Fibroblast of upper back skin (primary cell): ENCODE measurements at regions not wholly inside any gene's neighbourhood (a gene's known extent, or its start where the extent isn't known, plus 50 kb on each side); places are given as distances from the start of the nearest gene placed in this dataset.

Source experiments
- DNase-seq: peaks from one replicate; pipeline ENCODE4 v3.0.0-alpha.2; 2013

DNA sequence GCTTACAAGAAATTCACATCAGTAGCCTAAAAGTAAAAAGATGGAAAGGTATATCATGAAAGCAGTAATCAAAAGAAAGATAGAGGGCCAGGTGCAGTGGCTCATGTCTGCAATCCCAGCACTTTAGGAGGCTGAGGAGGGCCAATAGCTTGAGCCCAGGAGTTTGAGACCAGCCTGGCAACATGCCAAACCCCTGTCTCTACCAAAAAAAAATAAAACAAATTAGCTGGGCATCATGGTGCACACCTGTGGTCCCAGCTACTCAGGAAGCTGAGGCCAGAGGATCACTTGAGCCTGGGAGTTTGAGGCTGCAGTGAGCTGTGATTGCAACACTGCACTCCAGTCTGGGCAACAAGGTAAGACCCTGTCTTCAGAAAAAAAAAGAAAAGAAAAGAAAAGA is 55.5 kb downstream of the GSPT2 start:
- no peak for DNase-seq

DNA sequence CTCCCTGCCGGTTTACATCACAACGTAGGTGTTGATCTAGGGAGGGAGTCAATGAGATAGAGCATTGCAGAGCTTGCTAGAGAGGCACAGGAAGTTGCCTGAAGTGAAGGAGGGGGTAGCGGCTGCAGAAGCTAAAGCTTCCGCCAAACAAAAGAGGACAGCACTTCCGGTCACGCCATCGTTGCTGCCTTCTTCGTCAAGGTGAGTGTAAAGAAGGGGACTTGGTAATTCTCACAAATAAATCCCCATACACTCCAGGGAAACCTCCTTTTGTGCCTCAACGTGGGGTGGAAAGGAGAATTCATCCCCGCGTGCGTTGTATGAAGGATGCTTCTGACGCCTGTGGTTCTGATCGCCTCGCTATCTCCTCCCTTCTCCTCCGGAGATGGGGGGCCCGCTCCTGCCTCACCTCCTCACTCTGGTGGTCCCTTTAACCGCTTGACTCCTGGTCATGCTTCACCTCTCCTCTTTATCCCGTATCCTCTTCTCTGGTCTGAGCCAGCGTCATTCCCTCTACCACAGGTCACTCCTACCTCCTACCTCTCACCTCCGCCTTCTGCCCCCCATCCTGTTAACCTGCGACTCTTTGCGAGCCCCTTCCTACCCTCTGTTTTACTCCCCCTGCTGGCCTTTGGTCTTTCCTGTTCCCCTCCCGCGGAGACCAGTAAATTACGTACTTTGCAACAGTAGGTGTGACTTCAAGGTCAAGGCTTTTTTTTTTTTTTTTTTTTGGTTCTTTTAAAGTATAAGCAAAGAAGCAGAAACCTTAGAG is 59.9 kb downstream of the GSPT2 start:
- peak; percentile 65 for DNase-seq

DNA sequence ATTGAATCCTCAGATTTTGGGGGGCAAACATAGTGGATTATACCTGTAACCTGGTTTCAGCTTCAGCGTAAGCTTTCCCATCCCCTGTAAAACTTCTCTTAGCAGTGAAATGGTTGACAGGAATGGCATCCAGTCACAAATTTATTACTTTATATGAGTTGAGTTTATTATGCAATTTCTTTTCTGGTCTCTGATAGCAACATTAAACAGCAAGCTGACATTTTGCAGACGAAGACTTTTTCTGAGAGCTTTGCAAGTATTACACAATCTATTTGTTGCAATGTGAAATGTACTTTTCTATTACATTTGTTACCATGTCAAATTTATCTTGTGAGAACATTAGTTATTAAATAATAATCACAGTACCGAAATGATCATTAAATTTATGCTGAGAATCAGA is 60.6 kb downstream of the GSPT2 start:
- no peak for DNase-seq

DNA sequence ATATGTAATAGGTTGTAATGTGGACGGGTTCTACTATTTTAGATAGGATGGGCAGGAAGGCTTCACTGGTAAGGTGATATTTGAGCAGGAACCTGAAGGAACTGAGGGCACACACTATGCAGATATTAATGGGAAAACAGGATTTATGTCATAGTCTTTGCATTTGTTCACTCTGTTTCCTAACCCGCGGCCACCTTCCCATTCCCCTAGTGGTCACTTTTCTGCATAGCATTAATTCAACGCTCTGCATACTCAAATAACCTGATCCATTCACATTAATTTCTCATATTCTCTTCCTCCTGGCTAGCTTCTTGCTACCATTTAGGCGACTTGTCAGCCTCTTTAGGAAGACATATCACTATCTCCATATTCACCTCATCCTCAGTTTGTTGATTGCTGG is 61.5 kb downstream of the GSPT2 start:
- DNase-seq: no peak

DNA sequence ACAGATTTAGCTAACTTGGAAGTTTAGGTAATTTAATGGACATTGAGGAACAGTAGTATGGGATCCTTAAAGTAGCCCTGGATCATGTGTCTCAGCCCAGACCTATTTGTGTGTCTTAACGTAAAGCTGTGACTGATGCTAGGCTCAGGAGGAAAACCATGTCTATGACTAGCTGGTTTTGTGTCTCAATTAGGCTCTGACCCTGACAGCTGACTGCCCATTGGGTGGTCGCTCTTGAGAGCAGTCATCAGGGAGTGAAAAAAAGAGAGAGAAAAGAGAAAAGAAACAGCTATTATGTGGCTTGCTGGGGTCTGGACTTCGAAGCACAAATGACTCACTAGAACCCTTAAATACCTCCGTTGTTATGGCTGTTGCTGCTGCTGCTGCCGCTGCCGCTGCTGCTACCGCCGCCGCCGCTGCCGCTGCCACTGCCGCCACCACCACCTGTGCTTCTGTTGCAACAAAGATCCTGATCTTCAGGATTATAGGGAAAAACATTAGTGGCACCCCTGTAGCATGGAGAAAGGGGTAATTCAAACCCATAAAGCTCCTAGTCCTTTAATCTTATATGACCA is 70.7 kb downstream of the GSPT2 start:
- DNase-seq: no peak

DNA sequence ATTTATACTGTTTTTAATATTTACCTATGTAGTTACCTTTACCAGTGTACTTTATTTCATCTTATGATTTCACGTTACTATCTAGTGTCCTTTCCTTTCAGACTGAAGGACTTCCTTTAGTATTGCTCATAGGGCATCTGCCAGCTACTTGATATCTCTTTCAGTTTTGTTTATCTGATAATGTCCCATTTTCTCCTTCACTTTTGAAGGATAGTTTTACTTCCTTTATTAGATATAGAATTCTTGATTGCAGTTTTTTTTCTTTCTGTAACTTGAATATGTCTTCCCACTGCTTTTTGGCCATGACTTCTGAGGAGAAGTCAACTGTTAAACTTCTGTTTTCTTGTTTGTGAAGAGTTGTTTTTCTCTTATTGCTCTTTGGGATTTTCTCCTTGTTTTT is 69.4 kb upstream of the MAGED1 start:
- DNase-seq: no peak

DNA sequence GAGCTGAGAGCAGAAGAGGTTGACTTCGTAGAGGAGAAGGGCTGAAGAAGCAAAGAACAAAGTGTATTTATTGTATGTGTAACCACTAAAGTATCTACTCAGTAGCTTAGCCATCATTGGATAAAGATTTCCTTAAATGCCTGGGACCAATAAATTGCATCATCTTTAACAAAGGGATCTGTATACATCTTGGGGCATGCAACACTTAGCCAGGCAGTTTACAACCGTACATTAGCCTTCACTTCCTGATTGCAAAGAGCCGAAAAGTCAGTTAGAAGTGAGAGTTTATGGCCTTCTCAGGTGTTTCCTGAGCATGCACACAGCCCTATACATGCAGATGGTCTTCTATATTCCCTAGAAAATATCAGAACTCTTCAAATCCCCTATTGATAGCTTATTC is 68.0 kb upstream of the MAGED1 start:
- DNase-seq: no peak

DNA sequence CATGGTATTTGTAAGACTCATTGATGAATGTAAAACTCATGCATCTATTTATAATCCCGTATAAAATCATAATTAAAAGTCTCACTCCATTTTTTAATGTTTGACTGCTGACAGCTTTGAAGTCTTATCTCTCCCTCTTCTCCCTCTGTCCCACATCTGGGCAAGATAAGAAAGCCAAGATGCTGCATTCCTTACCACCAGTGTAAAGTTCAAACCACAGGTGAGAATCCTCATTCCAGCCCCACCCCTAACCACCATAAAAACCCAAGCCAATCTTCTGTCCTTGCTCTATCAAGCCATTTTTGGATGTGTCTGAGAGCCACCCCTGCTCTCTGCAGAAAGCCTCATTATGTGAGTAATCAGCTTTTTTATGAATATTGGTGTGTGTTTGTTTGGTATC is 59.3 kb upstream of the MAGED1 start:
- no peak for DNase-seq

DNA sequence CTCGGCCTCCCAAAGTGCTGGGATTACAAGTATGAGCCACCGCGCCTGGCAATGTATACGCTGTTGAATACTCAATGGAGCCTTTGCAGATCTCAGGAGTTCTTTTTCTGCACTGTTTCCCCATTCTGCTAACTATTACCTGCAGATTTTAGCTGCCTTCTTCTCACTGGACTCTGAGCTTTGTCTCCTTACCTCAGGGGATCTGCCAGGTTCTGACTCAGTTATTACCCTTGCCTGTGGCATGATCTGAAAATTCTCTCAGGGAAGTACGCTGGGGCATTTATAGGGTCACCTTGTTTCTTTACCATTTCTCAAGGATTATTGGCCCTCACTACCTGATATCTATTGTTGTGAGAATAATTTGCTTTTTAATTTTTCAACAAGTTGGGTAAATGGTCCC is 56.6 kb upstream of the MAGED1 start:
- DNase-seq: no peak

DNA sequence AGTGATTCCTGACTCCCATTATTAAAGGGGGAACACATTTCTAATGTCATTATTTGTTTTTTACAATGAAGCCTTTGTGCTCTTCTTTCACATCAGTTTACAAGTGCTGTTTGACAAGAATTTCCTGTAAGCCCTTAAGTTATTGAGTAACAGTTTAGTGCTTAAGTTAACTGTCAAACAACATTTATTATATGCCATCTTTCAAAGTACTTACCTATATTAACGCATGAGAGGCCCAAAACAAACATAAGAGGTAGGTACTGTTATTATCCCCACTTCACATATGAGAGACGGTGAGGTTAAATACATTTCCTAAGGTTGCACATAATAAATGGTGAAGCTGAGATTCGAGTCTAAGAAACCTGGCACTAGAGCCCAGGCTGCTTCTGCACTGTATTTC is 56.0 kb upstream of the MAGED1 start:
- no peak for DNase-seq

DNA sequence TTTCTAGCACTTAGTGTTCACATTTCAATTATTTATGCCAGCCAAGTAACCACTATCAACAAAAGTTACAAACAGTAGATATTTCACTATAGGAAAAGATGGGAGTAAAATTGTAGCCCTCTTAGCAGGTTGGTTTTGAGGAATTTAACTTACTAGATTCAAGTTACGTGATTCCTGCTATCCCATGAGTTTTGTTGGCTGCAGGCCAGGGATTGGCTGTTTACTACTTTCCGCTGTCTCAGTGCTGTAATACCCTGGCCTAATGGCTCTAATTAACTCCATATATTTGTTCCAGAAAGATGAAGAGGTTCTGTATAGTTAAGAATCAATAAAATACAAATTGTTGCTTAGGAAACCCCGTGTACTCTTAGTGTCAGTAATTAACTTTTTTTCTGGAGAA is 55.5 kb upstream of the MAGED1 start:
- peak; percentile 47 for DNase-seq
